ENCODE measurements at regions not wholly inside any gene's neighbourhood (a gene's known extent, or its start where the extent isn't known, plus 50 kb on each side); places are given as distances from the start of the nearest gene placed in this dataset.

GRCh38 chr9:109549386-109549785, 51.3 kb upstream of the PTPN3 start:
- intact Hi-C loops (cut with micrococcal nuclease) = no loop called here
- no peak for DNase-seq

GRCh38 chr9:109551651-109552050, 53.5 kb upstream of the PTPN3 start:
- intact Hi-C loops (cut with micrococcal nuclease) = no loop called here
- DNase-seq (no peak), ATAC-seq (no peak)

More at GRCh38 chr9:109549386-109549785, 51.3 kb upstream of the PTPN3 start:
- ATAC-seq = no peak

- intact Hi-C loops (cut with micrococcal nuclease) = no loop called here
- ATAC-seq = no peak
- DNase-seq = no peak
Measured at GRCh38 chr9:109555215-109555614, 57.1 kb upstream of the PTPN3 start.

GRCh38 chr9:109556061-109556460, 58.0 kb upstream of the PTPN3 start:
- intact Hi-C loops (cut with micrococcal nuclease) = no loop called here
- no peak for ATAC-seq
- DNase-seq = no peak

- intact Hi-C loops (cut with micrococcal nuclease) = no loop called here
- ATAC-seq = no peak
- no peak for DNase-seq
Measured at GRCh38 chr9:109556786-109557185, 58.7 kb upstream of the PTPN3 start.

GRCh38 chr9:109557481-109557880, 59.4 kb upstream of the PTPN3 start:
- intact Hi-C loops (cut with micrococcal nuclease) = no loop called here
- DNase-seq = no peak
- no peak for ATAC-seq

GRCh38 chr9:109558718-109559151, 60.6 kb upstream of the PTPN3 start:
- intact Hi-C loops (cut with micrococcal nuclease) = no loop called here
- ATAC-seq (no peak), DNase-seq (no peak)

GRCh38 chr9:109560470-109561132, 62.5 kb upstream of the PTPN3 start:
- peak; percentile 95 for ATAC-seq
- DNase-seq = peak; percentile 45
- intact Hi-C loops (cut with micrococcal nuclease) = no loop called here

- DNase-seq = no peak
- ATAC-seq = peak; percentile 15
- intact Hi-C loops (cut with micrococcal nuclease) = no loop called here
Measured at GRCh38 chr9:109561137-109561536, 63.0 kb upstream of the PTPN3 start.

GRCh38 chr9:109568089-109568488, 70.0 kb upstream of the PTPN3 start:
- DNase-seq (no peak), ATAC-seq (peak; percentile 26)
- intact Hi-C loops (cut with micrococcal nuclease) = no loop called here

GRCh38 chr9:109568568-109569210, 70.6 kb upstream of the PTPN3 start:
- intact Hi-C loops (cut with micrococcal nuclease) = no loop called here
- peak; percentile 70 for DNase-seq
- ATAC-seq = peak; percentile 99

GRCh38 chr9:109574061-109574882, 76.2 kb upstream of the PTPN3 start:
- DNase-seq = no peak
- ATAC-seq = peak; percentile 74
- intact Hi-C loops (cut with micrococcal nuclease) = loop anchor here (10.0 kb wide), 2 partner anchors 81 to 311 kb away; no protein-coding TSS in a partner anchor

GRCh38 chr9:109576762-109577161, 78.7 kb upstream of the PTPN3 start:
- ATAC-seq = no peak
- DNase-seq = no peak
- intact Hi-C loops (cut with micrococcal nuclease) = loop anchor here (10.0 kb wide), 2 partner anchors 78 to 308 kb away; no protein-coding TSS in a partner anchor

GRCh38 chr9:109579191-109579948, 81.3 kb upstream of the PTPN3 start:
- intact Hi-C loops (cut with micrococcal nuclease) = loop anchor here (10.0 kb wide), 2 partner anchors 75 to 305 kb away; no protein-coding TSS in a partner anchor
- ATAC-seq = peak; percentile 86
- no peak for DNase-seq

- ATAC-seq = no peak
- intact Hi-C loops (cut with micrococcal nuclease) = no loop called here
- no peak for DNase-seq
Measured at GRCh38 chr9:109582386-109582785, 84.3 kb upstream of the PTPN3 start.

- intact Hi-C loops (cut with micrococcal nuclease) = no loop called here
- DNase-seq (no peak), ATAC-seq (no peak)
Measured at GRCh38 chr9:109584205-109584604, 86.1 kb upstream of the PTPN3 start.

- no peak for ATAC-seq
- intact Hi-C loops (cut with micrococcal nuclease) = no loop called here
- no peak for DNase-seq
Measured at GRCh38 chr9:109585796-109586195, 87.7 kb upstream of the PTPN3 start.

- intact Hi-C loops (cut with micrococcal nuclease) = no loop called here
- no peak for ATAC-seq
- DNase-seq = no peak
Measured at GRCh38 chr9:109586993-109587392, 88.9 kb upstream of the PTPN3 start.

- DNase-seq = no peak
- intact Hi-C loops (cut with micrococcal nuclease) = no loop called here
- peak; percentile 89 for ATAC-seq
Measured at GRCh38 chr9:109588415-109588814, 90.3 kb upstream of the PTPN3 start.
